IPS-18a (cell line): ENCODE measurements at regions not wholly inside any gene's neighbourhood (a gene's known extent, or its start where the extent isn't known, plus 50 kb on each side); places are given as distances from the start of the nearest gene placed in this dataset.

ENCODE experiments used
- H3K27ac ChIP-seq: one replicate; pipeline ENCODE4 v1.5.1; 2013; ENCODE audit warnings: low read length
- H3K27me3 ChIP-seq: one replicate; pipeline ENCODE4 v1.6.1; 2013; ENCODE audit warnings: mild to moderate bottlenecking, low read length; ENCODE audit not compliant: control insufficient read depth, insufficient read depth
- H3K36me3 ChIP-seq: one replicate; pipeline ENCODE4 v1.6.1; 2013; ENCODE audit warnings: low read depth, low read length; ENCODE audit not compliant: control insufficient read depth
- H3K4me1 ChIP-seq: one replicate; pipeline ENCODE4 v1.6.1; 2013; ENCODE audit warnings: low read depth, low read length; ENCODE audit not compliant: control insufficient read depth
- H3K4me3 ChIP-seq: one replicate; pipeline ENCODE4 v1.5.1; 2013; ENCODE audit warnings: low read length
- H3K9ac ChIP-seq: one replicate; pipeline ENCODE4 v1.6.1; 2013; ENCODE audit warnings: mild to moderate bottlenecking, low read length, moderate library complexity
- H3K9me3 ChIP-seq: one replicate; pipeline ENCODE4 v1.6.1; 2013; ENCODE audit warnings: low read depth, low read length; ENCODE audit not compliant: control insufficient read depth

DNA sequence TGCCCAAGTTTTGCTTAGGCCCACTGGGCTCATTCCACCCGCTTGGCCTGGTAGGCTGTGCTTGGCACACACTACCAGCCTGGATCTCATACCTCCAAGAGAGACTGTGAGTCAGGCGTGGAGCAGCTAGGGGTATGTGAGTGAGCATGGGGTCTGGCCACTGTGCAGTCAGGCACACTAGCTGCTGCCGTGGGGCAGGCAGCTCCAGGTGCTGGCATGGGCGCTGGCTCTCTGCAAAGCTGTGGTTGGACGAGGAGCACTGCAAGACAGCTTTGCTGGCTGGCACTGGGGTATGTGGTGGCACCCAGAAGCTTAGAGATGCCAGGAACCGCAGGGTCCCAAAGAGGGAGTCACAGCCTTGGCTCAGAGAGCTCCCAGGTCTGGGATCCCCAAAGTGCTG is 377.8 kb downstream of the KCTD8 start:
- H3K9ac ChIP-seq = no peak overlapping the region
- no peak overlapping the region for H3K27ac ChIP-seq
- no peak overlapping the region for H3K4me3 ChIP-seq
- H3K27me3 ChIP-seq = no peaks in the 10 kb centered on the region
- H3K9me3 ChIP-seq = peaks cover 5% of the 10 kb centered on the region
- no peaks in the 10 kb centered on the region for H3K4me1 ChIP-seq
- H3K36me3 ChIP-seq = no peaks in the 10 kb centered on the region

DNA sequence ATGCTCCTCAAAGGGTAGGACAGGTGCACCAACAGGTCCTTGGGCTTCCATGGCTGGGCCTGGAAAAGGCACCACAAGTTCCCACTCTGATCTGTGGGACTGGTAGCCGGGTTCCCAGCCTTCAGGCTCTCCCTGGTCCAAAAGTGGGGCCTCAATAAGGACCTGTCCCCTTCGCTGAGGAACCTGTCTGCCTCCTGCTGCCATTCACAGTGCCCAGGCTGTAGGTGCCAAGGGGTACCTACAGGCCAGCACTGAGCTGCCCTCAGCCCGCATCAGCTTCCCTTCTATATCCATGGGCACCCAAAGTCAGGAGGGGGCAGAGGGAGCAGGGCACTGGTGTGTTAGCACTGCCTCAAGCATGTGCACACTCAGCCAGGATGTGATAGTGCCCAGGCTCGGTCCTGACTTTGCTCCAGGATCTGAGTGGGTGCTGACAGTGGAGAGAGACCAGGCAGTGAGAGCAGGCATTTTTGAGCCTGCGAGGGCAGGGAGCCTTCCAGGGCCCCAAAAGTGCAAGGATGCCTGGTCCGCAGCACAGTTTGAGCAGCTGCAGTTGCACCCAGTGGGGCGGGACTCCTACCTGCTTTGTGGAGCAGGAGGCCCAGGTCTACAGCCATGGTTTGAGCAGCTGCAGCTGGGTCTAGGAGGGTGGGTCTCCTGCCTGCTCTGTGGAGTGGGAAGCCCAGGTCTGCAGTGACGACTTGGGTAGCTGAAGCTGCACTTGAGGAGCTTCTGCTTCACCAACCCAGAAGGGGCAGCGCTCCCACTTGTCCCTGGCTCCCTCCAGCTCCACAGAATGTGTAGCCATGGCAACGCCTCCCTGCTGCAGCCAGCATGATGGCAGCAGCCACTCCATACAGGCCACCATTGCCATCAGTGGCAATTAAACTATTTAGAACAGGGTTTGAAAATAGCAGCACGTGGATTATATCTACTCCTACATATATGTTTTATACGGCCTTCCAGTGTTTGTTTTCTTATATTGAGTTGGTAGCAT is 376.4 kb downstream of the KCTD8 start:
- Histone ChIP-seq H3K36me3 (no peaks in the 10 kb centered on the region), H3K27me3 (no peaks in the 10 kb centered on the region), H3K4me3 (no peak overlapping the region), H3K9me3 (peaks cover 5% of the 10 kb centered on the region), H3K4me1 (no peaks in the 10 kb centered on the region), H3K9ac (no peak overlapping the region), H3K27ac (no peak overlapping the region)

DNA sequence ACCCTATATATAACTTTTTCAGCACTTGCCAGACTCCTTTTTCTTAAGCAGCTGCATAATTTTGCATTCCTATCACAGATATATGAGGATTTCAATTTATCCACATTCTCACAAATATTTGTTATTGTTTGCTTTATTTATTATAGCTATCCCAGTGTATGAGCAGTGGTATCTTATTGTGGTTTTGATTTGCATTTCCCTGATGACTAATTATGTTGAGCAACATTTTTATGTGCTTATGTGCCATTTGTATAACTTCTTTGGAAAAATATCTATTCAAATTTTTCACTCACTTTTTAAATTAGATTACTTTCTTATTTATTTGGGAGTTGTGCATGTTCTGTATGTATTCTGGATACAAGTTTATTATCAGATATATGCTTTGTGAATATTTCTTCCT is 361.9 kb downstream of the KCTD8 start:
- no peaks in the 10 kb centered on the region for H3K36me3 ChIP-seq
- H3K4me3 ChIP-seq = no peak overlapping the region
- H3K9ac ChIP-seq = no peak overlapping the region
- H3K27me3 ChIP-seq = no peaks in the 10 kb centered on the region
- peaks cover 13% of the 10 kb centered on the region for H3K9me3 ChIP-seq
- H3K4me1 ChIP-seq = no peaks in the 10 kb centered on the region
- H3K27ac ChIP-seq = no peak overlapping the region

DNA sequence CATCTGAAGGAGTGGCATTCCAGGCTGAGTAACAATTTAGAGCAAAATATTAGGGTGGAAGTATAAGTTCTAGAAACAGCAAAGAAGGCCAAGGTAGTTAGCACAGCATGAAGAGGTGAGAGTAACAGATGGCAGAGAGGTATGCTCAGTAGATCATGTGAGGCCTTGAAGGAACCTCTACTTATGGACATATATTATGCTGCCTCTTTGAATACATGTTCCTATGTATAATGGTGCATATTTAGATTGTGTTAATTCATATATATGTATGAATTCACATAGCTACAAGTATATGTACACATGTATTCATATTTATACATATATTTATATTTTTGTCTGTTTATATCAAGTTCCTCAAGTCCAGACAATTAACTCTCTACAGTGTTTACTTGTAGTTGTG is 355.2 kb downstream of the KCTD8 start:
- Histone ChIP-seq H3K36me3 (no peaks in the 10 kb centered on the region), H3K9me3 (no peaks in the 10 kb centered on the region), H3K27ac (no peak overlapping the region), H3K9ac (no peak overlapping the region), H3K4me3 (no peak overlapping the region), H3K4me1 (no peaks in the 10 kb centered on the region), H3K27me3 (no peaks in the 10 kb centered on the region)

DNA sequence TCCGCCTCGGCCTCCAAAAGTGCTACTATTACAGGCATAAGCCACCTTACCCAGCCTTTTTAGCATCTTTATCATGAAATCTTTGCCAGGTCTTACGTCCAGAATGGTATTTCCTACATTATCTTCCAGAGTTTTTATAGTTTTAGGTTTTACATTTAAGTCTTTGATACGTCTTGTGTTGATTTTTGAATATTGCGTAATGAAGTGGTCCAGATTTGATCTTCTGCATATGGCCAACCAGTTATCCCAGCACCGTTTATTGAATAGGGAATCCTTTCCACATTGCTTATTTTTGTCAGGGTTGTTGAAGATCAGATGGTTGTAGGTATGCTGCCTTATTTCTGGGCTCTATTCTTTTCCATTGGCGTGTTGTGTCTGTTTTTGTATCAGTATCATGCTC is 349.6 kb downstream of the KCTD8 start:
- H3K27ac ChIP-seq = no peak overlapping the region
- no peaks in the 10 kb centered on the region for H3K4me1 ChIP-seq
- no peaks in the 10 kb centered on the region for H3K36me3 ChIP-seq
- no peaks in the 10 kb centered on the region for H3K9me3 ChIP-seq
- H3K9ac ChIP-seq = no peak overlapping the region
- no peaks in the 10 kb centered on the region for H3K27me3 ChIP-seq
- no peak overlapping the region for H3K4me3 ChIP-seq

DNA sequence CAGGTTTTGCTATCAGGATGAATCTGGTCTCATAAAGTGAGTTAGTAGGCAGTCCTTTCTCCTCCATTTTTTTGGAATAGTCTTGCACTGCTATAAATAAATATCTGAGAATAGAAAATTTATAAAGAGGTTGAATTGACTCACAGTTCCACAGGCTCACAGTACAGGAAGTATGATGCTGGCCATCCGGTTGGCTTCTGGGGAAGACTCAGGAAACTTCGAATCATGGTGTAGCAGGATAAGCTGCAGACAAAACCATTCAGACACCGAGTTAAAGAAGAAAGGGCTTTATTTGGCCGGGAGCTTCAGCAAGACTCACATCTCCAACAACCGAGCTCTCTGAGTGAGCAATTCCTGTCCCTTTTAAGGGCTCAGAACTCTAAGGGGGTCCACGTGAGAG is 348.2 kb downstream of the KCTD8 start:
- Histone ChIP-seq H3K9me3 (no peaks in the 10 kb centered on the region), H3K9ac (no peak overlapping the region), H3K4me1 (no peaks in the 10 kb centered on the region), H3K27me3 (no peaks in the 10 kb centered on the region), H3K36me3 (no peaks in the 10 kb centered on the region), H3K4me3 (no peak overlapping the region), H3K27ac (no peak overlapping the region)

DNA sequence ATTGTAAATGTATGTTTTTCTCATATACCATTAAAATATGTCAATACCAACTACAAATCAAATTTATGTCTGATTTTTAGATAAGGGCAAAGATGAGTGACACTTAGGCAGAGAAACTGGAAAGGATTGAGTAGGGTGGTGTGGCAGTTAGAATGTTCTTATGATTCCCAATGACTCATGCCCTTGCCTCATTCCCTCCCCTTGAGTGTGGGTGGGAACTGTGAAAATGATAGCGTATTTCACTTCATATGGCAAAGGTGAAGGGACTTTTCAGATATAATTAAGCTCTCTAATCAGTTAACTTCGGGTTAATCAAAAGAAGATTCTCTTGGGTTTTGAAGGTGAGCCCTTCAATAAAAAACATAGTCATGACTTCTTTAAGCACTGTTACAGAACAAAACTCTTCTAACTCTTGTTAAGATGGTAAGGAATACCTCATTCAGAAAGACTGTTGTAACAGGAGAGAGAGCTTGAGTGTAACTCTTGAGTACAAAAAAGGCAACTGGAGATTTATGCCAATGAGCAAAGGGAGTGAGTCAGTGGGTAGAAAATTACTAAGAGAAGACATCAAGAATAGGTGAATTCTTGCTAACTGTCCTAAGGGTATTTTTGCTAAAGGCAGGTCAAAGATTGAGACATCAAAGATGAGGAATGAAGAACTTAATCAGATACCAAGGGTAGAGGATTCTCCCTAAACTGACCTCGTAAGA is 329.5 kb downstream of the KCTD8 start:
- H3K9me3 ChIP-seq = no peaks in the 10 kb centered on the region
- no peak overlapping the region for H3K27ac ChIP-seq
- no peaks in the 10 kb centered on the region for H3K4me1 ChIP-seq
- H3K4me3 ChIP-seq = no peak overlapping the region
- H3K9ac ChIP-seq = no peak overlapping the region
- H3K36me3 ChIP-seq = no peaks in the 10 kb centered on the region
- H3K27me3 ChIP-seq = no peaks in the 10 kb centered on the region

DNA sequence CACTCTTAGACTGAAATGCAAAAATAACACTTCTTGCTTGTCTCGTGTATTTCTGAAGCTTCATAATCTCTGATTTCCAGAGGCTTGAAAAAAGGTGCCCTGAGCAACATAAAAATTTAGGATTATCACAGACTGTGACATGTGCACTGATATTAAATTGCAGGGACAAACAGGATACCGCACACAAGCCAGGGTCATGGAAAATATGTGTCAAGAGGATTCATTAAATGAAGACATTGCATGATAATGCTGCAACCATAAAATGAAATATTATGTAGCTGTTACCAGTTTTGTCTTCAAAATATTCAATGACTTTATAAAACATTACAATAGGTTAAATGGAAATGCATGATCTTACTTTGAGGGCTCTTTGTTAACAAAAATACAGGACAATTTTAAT is 328.0 kb downstream of the KCTD8 start:
- H3K27ac ChIP-seq = no peak overlapping the region
- no peak overlapping the region for H3K9ac ChIP-seq
- no peaks in the 10 kb centered on the region for H3K9me3 ChIP-seq
- H3K27me3 ChIP-seq = no peaks in the 10 kb centered on the region
- H3K4me1 ChIP-seq = no peaks in the 10 kb centered on the region
- no peak overlapping the region for H3K4me3 ChIP-seq
- H3K36me3 ChIP-seq = no peaks in the 10 kb centered on the region

DNA sequence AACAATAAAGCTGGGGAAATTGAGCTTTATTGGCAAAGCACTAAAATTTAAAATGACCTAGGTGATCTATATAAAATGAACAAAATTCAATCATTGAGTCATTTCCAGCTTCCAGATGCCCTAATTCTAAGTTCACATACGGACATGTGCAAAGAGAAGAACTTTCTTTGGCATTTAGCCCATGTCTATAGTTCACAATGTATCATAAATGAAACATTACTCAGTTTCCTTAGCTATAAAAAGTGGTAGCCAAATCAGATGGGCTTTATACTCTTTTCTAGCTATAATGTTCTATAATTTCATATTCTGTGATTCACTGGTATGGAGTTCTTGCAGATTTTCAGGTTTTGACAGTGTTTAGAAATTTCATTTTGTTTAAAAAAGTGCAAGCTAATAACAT is 327.4 kb downstream of the KCTD8 start:
- H3K9ac ChIP-seq = no peak overlapping the region
- H3K4me1 ChIP-seq = no peaks in the 10 kb centered on the region
- no peaks in the 10 kb centered on the region for H3K9me3 ChIP-seq
- H3K27me3 ChIP-seq = no peaks in the 10 kb centered on the region
- no peaks in the 10 kb centered on the region for H3K36me3 ChIP-seq
- no peak overlapping the region for H3K27ac ChIP-seq
- no peak overlapping the region for H3K4me3 ChIP-seq
